Fibroblast of skin of right biceps (primary cell): ENCODE measurements at regions not wholly inside any gene's neighbourhood (a gene's known extent, or its start where the extent isn't known, plus 50 kb on each side); places are given as distances from the start of the nearest gene placed in this dataset.

ENCODE experiments used
- DNase-seq: peaks from one replicate; pipeline ENCODE4 v3.0.0-alpha.2; 2013

DNA sequence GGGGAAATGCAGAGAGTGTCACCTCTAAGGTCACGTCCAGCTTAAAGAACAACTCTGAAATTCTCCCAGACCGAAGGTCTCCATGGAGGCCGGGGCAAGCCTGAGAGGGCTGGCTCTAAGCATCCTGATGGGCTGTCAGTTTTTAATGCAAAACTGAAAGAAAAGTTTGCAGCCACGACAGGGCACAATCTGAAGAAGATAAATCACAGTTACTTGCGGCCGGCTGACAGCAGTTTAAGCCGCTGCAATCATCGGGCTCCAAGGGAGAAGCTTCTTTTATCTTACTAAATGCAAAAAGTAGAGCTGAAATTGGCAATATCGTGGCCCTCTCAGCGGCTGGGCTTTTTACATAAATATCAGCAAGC is 168.8 kb downstream of the CYLD start:
- no peak for DNase-seq

DNA sequence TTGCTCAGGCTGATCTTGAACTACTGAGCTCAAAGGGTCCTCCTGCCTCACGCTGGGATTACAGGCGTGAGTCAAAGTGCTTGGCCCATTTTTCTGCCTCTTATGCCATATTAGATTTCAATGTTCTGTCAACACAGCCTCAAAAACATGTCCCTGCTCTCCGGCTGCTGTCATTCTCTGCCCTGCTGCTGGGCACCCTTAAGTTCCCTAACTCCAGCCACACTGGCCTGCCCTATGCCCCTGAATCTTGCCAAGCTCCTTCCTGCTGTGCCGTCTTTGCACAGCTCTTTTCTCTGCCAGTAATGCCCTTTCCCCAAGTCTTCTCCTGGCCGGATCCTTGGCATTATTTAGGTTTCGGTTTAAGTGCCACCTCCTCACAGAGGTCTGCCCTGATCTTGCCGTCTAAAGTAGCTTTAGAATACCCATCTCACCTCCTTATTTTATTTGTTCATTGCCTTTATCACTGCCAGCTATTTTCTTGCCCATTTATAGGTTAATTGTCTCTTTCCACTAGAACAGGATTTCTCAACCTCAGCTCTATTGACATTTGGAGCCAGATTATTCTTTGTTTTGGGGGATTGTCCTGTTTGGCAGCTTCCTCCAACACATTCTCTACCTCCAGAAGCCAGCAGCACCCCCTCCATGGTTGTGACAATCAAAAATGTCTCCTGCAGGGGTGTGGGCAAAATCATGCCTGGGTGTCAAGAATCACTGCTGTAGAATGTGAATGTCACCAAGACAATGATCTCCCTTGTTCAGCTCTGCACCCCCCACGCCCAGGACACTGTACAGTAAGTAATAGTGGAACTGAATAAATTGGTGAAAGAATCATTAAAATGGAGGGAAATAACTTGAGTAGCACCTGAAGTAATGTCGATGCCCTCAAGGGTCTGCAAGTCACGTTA is 168.2 kb downstream of the CYLD start:
- DNase-seq = no peak

DNA sequence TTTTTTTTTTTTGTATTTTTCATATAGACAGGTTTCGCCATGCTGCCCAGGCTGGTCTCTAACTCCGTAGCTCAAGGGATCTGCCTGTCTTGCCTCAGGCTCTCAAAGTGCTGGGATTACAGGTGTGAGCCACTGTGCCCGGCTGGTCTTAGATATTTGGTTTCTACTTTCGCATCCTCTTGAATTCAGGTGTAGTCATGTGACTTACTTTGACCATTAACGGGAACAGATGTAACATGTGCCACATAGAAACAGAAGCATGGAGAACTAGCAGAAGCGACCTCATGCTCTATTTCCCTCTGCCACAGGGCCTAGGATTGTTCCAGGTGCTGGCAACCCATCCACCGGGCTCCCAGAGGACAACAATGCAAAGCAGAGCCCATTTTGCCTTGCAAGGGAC is 166.6 kb downstream of the CYLD start:
- DNase-seq = no peak

DNA sequence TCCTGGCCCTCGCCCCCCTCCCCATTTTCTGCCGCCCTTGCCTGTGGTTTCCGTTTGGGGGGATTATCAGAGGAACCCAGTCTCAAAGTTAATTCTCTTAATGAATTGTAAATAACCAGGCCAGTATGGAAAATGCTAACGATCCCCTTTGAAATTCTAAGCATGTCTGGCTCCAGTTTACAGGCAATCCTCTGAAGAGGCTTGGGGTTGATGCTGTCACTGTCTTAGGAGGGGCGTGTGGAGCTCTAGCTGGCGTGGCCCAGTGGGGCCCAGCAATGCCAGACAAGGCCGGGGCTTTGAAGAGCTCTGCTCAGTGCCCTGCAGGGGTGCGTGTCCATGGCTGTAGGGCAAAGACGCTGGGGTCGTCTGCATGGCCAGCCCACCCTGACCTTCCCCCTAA is 164.6 kb downstream of the CYLD start:
- DNase-seq = no peak

DNA sequence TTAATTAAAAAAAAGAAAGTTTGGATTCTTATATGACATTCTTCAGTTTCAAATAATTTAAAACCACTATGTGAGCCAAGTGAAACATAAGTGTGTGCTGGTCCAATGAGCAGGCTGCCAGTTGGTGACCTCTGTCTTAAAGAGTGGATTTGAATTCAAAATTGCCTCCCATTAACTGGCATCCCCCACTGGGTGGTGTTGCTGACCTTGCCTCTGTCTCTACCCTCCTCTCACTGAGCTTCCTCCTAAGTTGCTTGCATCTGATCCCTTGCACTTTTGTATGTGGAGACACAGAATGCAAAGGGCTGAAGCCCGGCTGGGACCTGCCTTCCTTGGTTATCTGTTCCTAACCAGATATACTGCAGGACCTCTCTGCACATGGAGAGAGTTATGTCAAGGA is 160.6 kb downstream of the CYLD start:
- DNase-seq = no peak

DNA sequence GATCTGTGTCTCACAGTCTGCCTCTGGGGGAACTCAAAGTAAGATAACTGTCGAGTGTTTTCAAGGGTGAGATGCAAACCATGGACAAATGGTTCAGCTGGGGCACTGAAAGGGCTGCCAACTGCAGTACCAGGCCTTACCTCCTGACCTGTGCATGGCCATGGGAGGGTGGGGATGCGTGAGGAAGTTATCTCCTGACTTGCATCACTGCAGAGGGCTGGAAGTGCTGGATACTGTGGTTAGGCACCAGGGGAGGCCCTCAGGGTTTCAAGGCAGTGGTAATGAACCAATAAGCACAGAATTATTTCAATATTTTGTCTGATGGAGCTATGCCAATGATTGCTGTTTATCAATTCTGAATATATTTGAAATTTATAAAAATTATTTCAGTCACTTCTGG is 159.2 kb downstream of the CYLD start:
- DNase-seq = no peak

DNA sequence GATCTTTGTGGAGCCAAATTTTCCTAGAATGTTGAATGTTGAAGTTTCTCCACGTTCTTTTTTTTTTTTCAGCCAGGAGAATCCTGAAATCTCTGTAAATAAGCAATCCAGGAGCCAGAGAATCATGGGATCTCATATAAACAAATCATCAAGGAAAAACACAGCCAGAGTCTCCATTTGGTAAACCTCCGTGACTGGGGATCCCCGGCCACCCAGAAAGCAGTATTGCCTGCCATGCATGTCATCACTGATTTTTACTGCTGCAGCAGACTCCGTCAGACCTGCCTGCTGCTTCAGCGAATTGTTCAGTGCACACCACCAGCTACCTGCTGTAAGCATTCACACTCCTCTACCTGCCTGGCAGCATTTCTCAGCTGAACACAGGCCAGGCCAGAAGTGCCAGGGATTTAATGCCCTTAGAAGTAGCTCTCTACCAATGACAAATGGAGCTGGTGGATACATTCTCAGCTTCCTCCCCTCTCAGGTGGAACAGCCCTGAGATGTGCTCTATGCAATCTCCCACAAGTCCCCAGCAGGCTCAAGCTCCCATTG is 158.6 kb downstream of the CYLD start:
- DNase-seq = no peak

DNA sequence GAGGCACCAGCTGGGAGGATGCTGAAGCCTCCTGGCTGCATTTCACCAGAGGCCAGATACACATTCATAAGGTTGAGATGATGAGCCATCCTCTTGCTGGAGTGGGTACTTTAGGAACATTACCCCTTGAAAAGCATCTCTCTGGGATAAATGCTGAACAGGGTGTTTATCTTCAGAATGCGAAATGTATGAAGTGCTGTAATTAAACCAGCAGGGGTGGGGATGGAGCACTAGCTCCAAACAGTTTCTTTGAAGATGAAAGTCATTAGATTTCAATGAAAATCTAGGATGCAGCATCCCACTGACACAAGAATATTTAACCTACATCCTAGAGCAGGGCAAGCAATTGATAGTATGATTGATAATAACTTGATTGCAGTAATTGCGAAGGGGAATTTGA is 158.1 kb downstream of the CYLD start:
- no peak for DNase-seq

DNA sequence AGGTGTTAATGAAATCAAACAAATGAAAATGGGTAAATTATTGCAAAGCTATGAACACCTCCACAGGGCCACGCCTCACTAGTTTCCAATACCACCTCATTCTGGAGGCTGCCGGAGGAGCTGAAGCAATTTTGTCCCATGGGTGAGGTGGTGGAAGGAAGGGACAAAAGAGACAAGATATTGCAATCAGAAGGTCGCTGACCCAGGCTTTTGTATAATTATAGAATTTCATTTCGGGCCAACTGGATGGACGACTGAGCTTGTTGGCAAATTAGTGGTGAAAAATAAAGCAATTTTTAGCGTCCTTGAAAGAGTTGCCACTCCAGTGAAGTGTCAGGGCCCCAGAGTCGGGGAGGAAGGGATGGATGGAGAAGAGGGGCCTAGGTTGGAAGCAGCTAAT is 147.9 kb downstream of the CYLD start:
- DNase-seq = no peak

DNA sequence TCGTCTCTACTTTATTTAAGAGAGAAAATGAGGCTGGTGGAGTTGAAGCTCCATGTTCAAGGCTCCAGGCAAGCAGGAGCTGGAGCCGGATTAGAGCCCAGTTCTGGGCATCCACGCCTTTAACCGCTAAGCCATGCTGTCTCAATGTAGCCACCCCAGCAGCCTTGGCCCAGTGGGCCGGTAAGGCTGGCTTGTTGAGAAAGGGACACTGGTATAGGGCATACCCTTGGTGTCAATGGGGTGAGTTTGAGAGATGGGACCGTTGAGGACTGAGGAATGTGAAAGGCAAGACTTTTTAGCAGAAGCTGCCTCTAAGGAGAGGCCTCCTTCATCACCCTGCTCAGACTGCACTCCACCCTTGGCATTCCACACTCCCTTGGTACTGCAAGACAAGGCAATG is 147.4 kb downstream of the CYLD start:
- DNase-seq = no peak

DNA sequence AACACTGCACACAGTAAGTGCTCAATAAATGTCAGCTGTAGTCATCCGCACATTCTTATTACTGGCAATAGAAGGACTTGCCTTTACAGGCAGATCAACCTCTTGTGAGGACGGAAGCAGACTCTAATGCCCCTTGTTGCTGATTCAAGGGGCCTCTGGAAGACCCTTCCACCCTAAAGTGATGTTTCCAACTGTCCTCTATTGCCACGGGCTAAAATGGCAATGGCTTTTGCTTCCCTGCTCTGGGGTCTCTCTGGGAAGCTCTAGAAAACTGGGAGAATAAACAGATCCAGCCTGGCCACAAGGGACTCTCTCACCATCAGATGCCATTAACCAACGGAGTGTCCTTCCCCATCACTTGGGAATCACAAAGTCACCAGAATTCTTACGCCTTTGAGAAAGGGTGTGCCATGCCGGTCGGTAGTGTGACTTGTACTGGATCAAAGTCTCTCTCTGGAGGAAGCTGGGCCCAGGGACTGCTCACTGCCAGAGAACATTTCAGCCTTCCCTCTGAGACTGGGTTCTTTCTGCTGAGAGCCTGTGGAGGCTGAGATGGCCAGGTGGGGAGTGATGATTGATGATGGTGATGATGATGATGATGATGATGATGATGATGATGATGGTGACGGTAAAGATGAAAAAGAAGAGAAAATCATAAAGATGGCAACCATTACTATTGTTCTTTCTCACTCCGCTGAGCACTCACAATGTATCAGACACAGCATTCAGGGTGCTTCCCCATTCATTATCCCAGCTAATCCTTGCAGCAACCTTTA is 146.8 kb downstream of the CYLD start:
- no peak for DNase-seq

DNA sequence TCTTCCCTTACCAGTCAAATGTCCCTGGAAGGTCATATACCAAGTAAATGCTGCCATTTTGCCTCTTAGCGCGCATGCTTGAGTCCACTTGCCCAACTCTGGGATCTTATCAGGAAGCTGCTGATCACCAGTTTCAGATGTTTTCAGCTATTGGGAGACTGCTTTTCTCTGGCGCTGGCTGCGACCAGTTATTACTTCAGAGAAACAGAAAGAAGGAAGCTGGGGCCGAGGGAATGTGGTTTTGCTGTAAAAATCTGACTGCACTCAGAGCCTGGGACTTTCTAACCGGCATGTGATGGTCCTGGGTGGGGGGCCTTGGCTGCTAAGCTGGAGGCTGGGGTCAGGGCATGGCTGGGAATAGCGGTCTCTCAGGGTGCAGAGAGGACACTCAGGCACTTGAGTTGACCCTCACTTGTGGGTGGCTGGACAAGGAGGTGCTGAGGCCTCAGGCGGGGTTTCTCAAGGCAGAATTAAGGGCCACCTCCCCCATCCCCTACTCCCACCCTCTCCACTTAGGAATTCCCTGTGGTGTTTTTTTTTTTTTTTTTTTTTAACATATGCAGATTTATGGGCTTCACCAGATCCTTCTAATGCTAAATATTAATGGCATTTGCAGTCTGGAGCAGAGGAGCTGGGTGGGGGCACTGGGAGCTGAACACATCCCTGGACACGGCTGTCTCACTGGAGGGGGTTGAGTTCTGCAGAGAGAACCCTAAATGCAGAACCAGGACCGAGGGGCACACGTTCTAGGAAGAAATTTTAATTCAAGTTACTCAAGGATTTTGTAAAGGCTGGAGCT is 145.8 kb downstream of the CYLD start:
- DNase-seq = no peak

DNA sequence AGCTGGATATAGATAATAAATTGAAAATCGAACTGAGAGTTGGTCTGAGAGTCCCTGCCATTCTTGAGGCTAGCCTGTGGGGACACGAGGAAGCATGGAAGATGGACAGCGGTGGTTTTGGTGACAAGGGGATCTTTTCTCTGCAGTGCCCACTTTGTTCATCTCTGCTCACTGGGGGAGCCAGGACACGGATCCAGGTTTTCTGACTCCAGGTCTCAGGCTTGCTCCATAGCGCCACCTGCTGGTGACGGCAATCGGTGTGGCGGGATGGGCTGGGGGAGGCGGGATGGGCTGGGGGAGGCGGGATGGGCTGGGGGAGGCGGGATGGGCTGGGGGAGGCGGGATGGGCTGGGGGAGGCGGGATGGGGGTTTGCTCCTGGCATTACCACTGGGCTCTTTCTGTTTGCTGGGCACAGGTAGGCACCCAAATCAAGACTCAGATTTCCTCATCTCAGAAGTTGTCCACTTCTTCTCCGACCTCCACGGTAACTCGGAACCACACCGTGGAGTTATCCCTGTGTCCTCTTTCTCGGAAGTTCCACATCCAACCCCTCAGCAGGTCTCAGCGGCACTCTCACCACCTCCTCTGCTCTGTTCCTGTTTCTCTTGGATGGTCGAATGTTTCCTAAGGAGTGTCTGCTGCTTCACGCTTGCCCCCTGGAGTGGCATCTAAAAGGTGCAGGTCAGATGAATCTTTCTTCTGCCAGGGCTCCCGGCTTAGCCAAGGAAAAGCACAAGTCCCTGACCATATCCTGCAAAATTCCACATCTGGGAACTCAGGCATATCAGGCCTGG is 142.4 kb downstream of the CYLD start:
- no peak for DNase-seq

DNA sequence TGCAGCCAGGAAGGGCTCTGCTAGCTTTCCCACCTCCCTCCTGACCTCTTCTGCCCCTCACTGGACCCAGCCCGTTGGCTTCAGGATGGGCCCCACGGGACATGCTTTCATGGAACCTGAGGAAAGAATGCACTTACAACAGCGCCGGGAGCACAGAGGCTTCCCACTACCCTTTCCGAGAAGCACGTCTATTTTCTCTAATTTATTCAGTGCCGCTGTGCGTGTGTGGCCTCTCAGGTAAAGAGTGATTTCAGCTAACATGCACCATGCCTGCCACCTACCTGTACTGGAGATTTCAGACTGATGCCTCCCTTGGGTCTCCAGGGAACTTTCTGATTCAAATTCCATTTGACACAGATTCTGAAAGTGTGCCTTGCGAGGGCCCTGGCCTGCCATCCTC is 140.1 kb downstream of the CYLD start:
- no peak for DNase-seq

DNA sequence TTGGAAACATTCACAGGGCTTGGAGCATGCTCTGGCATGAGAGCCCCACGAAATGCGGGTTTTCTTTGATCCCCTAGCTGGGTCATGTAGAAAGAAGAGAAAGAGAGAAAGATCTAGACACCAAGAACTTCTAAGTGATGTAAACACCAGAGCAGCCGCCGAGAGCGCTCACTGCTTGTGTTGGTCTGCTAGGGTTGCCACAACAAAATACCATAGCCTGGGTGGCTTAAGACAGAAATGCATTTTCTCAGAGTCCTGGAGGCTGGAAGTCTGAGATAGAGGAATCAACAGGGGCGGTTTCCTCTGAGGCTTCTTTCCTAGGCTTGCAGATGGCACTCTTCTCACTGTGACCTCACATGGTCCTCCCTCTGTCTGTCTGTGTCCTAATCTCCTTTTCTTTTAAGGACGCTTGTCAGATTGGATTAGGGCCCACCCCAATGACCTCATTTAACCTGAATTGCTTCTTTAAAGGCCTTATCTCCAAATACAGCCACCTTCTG is 139.5 kb downstream of the CYLD start:
- DNase-seq = no peak

DNA sequence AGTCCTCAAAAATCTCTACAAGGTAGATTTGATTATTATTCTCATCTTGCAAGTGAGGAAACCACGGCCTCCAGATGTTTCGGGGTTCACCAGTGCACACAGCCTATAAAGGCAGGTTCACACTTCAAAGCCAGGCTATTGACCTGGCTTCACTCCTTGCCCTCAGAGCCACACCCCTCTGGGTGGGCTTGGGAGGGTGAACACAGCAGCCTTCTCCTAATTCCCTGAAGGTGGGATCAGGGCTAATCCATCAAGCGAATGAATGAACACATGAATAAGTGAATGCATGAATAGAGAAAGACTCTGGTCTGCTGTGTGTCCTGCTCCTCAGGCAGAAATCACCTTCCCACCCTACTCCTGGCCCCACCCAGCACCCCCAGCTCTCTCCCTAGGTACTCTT is 139.0 kb downstream of the CYLD start:
- no peak for DNase-seq

DNA sequence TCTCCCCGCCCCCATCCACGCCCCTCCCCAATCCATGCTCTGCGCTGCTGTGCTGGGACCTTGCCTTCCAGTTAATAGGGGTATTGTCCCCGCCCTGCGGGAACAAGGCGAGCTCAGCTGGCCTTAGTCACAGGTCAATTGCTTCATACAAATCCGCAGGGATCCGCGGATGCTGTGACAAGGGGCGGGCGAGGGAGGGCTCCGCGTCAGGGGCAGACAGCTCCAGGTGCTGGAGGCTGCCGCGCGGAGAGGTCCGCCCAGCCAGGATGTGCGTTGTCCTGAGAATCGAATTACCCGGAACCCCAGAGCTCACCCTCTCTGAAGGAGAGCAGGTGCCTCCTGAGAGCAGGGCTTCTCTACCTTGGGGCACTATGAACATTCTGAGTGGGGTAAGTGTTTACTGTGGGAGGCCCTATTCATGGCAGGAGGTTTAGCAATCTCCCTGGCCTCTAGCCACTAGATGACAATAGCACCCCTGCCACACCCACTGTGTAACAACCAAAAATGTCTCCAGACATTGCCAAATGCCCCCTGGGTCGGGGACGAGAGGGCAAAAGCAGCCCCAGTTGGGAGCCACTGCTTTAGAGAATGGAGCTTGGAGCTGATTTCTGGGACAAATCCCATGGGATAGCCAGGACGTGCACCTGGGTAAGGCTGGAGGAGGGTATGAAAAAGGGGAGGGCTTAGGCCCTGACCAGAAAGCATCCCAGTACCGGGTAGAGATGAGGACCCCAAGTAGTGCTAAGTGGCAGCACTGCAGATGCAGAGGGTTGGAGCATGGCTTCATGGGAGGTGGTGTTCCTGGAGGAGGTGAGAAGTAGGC is 138.2 kb downstream of the CYLD start:
- DNase-seq = no peak

DNA sequence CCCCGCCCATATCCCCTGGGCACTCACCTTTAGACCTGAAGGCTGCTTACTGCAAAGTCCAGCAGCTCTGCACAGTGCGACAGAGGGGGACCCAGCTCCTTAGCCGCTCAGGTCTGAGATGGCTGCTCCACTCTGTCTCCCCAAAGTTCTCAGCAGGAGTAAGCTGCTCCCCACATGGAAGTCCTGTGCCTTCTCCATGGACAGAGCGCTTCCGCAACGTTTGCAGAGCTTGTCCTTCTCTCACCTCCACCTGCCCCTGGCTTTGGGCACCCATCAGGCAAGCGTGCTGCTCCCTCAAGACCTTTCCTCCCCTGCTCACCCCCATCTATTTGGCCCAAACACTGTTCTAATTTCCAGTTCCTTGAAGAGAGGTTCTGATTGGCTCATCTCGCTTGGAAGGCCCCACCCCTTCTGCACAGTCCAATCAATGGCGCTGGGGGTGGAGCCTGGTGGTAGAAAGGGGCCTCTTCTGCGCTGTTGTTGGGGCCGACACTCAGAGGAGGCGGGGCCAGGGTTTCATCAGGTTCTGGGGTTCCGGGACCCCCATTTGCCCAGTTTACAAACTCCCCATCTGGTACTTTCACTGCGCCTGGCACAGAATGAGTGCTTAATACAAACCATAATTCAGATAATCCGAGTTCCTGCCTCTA is 137.2 kb downstream of the CYLD start:
- DNase-seq = no peak

DNA sequence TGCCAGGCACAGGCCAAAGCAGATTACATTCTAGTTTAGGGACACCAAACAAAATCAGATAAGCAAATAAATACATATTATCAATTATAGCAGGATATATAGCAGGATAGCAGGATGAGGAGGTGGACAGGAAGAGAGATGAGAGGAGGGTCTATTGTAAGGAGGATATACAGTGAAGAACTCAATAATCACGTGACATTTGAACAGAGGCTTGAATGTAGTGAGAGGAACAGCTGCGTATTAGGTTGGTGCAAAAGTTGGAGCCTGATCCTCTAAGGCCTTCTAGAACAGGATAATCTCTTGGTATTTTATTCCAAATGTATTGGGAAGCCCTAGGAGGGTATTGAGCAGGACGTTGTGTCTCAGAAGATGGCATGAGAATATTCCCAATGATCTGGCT is 136.7 kb downstream of the CYLD start:
- DNase-seq = no peak

DNA sequence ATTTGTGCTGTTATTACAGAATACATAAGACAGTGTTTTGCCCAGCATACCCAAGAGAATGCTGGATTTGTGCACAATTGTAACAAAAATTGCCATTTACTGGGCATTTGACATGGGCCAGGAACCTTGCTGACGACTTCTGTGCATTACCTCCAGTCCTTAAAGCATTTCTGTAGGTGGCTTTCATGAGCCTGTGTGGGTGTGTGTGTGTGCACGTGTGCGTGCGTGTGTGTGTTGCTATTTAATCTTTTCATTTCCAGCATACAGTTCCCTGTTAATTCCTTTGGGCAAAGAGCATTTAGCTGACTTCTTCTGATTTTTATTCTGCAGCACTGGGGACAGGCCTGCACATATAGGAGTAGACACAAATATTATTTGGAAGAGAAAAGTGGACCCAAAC is 134.4 kb downstream of the CYLD start:
- DNase-seq = no peak

DNA sequence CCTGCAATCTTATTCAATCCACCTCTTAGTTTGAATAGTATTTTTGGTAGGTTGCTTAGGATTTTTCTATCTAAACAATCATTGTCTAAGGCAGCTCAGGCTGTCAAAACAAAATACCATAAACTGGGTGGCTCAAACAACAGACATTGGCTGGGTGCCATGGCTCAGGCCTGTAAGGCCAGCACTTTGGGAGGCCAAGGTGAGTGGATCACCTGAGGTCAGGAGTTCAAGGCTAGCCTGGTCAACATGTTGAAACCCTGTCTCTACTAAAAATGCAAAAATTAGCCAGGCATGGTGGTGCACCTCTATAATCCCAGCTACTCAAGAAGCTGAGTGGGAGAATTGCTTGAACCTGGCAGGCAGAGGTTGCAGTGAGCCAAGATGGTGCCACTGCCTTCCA is 126.7 kb downstream of the CYLD start:
- no peak for DNase-seq
